ENCODE measurements at regions not wholly inside any gene's neighbourhood (a gene's known extent, or its start where the extent isn't known, plus 50 kb on each side); places are given as distances from the start of the nearest gene placed in this dataset.

DNA sequence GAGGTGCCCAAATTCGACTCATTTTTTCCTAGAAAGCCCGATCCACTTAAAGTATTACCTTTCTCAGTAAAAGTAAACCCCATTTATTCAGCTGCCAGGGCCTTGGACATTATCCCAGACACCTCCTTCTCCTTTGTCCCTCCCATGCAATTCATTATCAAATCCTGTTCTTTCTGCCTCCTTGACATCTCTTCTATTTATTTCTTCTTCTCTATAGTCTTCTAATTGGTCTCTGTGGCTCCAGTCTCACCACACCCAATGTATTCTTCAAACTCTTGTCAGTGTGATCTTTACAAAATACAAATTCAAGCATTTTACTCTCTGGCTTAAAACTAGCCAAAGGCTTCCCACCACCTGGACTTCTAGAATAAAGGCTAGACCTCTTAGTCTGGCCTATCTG, 120.3 kb downstream of the IL20RB start:
- Mint-ChIP-seq H3K36me3 (ENCODE audit: low read depth) (no peaks in the 10 kb centered on the region), H3K4me3 (no peak overlapping the region), H3K27ac (no peak overlapping the region), H3K9me3 (no peaks in the 10 kb centered on the region), H3K4me1 (no peaks in the 10 kb centered on the region), H3K27me3 (ENCODE audit: low read depth, poor library complexity) (peaks cover 11% of the 10 kb centered on the region)
- DNase-seq = no peak
- TF ChIP-seq, protein P1, sequence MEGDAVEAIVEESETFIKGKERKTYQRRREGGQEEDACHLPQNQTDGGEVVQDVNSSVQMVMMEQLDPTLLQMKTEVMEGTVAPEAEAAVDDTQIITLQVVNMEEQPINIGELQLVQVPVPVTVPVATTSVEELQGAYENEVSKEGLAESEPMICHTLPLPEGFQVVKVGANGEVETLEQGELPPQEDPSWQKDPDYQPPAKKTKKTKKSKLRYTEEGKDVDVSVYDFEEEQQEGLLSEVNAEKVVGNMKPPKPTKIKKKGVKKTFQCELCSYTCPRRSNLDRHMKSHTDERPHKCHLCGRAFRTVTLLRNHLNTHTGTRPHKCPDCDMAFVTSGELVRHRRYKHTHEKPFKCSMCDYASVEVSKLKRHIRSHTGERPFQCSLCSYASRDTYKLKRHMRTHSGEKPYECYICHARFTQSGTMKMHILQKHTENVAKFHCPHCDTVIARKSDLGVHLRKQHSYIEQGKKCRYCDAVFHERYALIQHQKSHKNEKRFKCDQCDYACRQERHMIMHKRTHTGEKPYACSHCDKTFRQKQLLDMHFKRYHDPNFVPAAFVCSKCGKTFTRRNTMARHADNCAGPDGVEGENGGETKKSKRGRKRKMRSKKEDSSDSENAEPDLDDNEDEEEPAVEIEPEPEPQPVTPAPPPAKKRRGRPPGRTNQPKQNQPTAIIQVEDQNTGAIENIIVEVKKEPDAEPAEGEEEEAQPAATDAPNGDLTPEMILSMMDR (IDR thresholded peaks at IDR 0.05) = no peak

DNA sequence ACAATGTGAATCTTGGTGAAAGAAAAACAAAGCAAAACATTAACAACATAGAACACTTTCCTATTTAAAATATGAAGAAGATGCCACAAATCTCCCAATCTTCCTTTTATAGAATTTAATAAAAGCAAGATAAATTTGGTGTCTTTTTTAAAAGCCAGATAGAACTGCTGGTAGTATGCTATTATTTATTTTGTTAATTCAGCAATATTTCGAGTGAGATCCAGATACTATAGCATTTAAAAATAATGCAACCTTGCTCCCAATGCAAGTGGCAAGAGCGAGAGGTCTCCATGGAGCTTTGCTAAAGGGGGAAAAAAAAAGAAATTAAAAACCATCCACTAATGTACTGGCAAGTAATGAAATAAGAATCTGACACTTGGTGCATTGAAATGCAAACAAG, 121.8 kb downstream of the IL20RB start:
- H3K27me3 Mint-ChIP-seq (ENCODE audit: low read depth, poor library complexity) = peaks cover 11% of the 10 kb centered on the region
- DNase-seq = no peak
- TF ChIP-seq, protein P1 (IDR thresholded peaks at IDR 0.05) = no peak
- H3K4me3 Mint-ChIP-seq = no peak overlapping the region
- H3K27ac Mint-ChIP-seq = no peak overlapping the region
- no peaks in the 10 kb centered on the region for H3K36me3 Mint-ChIP-seq (ENCODE audit: low read depth)
- no peaks in the 10 kb centered on the region for H3K9me3 Mint-ChIP-seq
- no peaks in the 10 kb centered on the region for H3K4me1 Mint-ChIP-seq

DNA sequence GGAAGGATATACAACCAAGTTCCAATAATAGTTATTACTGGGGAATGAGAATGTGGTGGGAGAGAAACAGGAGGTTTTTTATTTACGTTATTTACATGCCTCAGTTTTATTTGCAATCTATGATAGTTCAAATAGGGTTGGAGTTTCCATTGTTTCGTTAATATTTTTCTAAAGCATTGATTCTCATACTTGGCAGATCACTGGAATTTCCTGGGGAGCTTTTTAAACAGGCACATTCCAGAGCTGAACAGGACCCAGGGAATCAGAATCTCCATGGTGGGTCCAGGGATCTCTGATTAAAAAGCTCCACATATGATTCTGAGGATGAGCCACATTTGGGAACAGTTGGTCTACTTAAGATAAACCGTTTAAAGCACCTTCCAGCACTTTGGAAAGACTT, 123.9 kb downstream of the IL20RB start:
- TF ChIP-seq, protein P1 (IDR thresholded peaks at IDR 0.05) = no peak
- H3K36me3 Mint-ChIP-seq (ENCODE audit: low read depth) = no peaks in the 10 kb centered on the region
- no peaks in the 10 kb centered on the region for H3K9me3 Mint-ChIP-seq

DNA sequence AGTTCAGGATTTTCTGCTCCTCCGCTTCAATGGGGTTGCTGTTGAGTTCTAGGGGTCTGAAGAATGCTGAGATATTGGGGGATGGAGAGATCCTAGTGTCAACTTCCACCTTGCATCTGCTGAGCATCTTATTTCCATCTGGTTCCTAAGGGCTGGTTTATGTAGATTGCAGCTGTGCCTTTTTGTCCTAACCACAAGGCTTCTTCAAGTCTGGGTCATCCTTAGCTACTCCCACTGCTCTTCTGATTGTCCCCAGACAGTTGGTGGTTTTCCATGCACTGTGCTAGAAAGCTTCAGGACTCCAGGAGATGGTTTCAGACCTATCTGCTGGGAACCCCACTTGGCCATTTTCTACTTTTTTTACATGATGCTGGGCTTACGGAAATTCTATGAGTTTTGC, 125.0 kb downstream of the IL20RB start:
- no peak overlapping the region for H3K4me3 Mint-ChIP-seq

More for the DNA sequence above, 123.9 kb downstream of the IL20RB start:
- no peaks in the 10 kb centered on the region for H3K4me1 Mint-ChIP-seq
- H3K27ac Mint-ChIP-seq = no peak overlapping the region
- H3K27me3 Mint-ChIP-seq (ENCODE audit: low read depth, poor library complexity) = peaks cover 11% of the 10 kb centered on the region
- no peak overlapping the region for H3K4me3 Mint-ChIP-seq
- no peak for DNase-seq

DNA sequence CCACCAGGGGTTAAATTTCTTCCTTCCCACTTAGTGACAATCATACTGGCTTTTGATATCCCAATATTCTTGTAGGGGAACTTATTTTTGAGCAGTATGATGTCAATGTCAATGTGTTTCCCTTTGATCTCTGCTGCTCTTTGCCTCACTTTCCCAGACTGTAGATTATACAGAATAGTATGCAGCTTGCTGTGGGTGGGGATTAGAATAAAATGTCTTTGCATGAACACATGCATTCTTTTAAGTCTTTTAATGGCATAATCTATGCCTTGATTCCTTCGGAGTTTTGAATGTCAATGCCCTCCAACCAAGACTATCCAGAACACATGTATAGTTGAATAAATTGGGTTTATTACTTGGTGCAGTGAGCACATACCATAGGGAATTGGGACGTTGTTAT, 125.5 kb downstream of the IL20RB start:
- Mint-ChIP-seq H3K4me1 (no peaks in the 10 kb centered on the region), H3K36me3 (ENCODE audit: low read depth) (no peaks in the 10 kb centered on the region), H3K9me3 (no peaks in the 10 kb centered on the region), H3K27ac (no peak overlapping the region), H3K27me3 (ENCODE audit: low read depth, poor library complexity) (peaks cover 4% of the 10 kb centered on the region), H3K4me3 (no peak overlapping the region)
- no peak for DNase-seq
- TF ChIP-seq, protein P1 (IDR thresholded peaks at IDR 0.05) = no peak

More for the DNA sequence above, 125.0 kb downstream of the IL20RB start:
- Mint-ChIP-seq H3K4me1 (no peaks in the 10 kb centered on the region), H3K9me3 (no peaks in the 10 kb centered on the region), H3K36me3 (ENCODE audit: low read depth) (no peaks in the 10 kb centered on the region), H3K27ac (no peak overlapping the region), H3K27me3 (ENCODE audit: low read depth, poor library complexity) (peaks cover 8% of the 10 kb centered on the region)
- TF ChIP-seq, protein P1 (IDR thresholded peaks at IDR 0.05) = no peak
- no peak for DNase-seq

DNA sequence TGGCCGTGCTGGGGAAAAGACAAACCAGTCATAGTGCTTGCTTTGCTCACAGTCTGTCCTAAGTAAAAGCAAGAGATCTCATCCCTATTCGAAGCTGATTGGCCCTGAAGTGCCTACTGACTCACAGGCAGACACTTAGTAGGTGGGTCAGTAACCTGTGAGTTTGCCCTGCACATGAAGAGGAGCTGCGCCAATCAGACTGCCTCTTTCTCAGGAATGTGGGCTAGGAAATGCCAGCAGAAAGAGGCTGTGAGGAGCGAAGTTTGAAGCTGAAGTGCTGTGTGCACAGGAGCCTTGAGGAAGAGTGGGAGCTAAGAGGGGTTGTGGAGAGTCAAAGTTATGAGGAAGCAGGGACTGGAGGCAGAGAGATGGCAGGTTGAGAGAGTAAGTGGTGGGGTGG, 126.8 kb downstream of the IL20RB start:
- DNase-seq = no peak
- H3K4me3 Mint-ChIP-seq = no peak overlapping the region
- TF ChIP-seq, protein P1 (IDR thresholded peaks at IDR 0.05) = no peak
- H3K27ac Mint-ChIP-seq = no peak overlapping the region
- H3K9me3 Mint-ChIP-seq = no peaks in the 10 kb centered on the region
- H3K4me1 Mint-ChIP-seq = no peaks in the 10 kb centered on the region
- H3K36me3 Mint-ChIP-seq (ENCODE audit: low read depth) = no peaks in the 10 kb centered on the region
- H3K27me3 Mint-ChIP-seq (ENCODE audit: low read depth, poor library complexity) = peaks cover 4% of the 10 kb centered on the region
